GM19240 (cell line): ENCODE measurements at regions not wholly inside any gene's neighbourhood (a gene's known extent, or its start where the extent isn't known, plus 50 kb on each side); places are given as distances from the start of the nearest gene placed in this dataset.
"Not testable (repeated sequence)": the region's sequence is repeated elsewhere in the genome, so short reads cannot be mapped to it uniquely, and the experiment has no call there.

ENCODE experiments used
- DNase-seq: peaks from one replicate; pipeline ENCODE4 v3.0.0; 2011; ENCODE audit warnings: low spot score; ENCODE audit not compliant: insufficient read length

- DNase-seq, result no peak
Measured at GRCh38 chr5:163260471-163260870, 176.9 kb upstream of the CCNG1 start.

GRCh38 chr5:163260961-163261360, 176.4 kb upstream of the CCNG1 start:
- DNase-seq, result no peak

GRCh38 chr5:163261647-163262269, 175.6 kb upstream of the CCNG1 start:
- DNase-seq, result no peak

GRCh38 chr5:163266249-163266648, 171.1 kb upstream of the CCNG1 start:
- not testable (repeated sequence) for DNase-seq

- DNase-seq, result no peak
Measured at GRCh38 chr5:163269624-163270023, 167.8 kb upstream of the CCNG1 start.

- no peak for DNase-seq
Measured at GRCh38 chr5:163276466-163276865, 160.9 kb upstream of the CCNG1 start.

GRCh38 chr5:163280897-163281296, 156.5 kb upstream of the CCNG1 start:
- DNase-seq, result not testable (repeated sequence)

GRCh38 chr5:163281512-163281911, 155.9 kb upstream of the CCNG1 start:
- DNase-seq, result no peak

- no peak for DNase-seq
Measured at GRCh38 chr5:163293836-163294235, 143.6 kb upstream of the CCNG1 start.

- no peak for DNase-seq
Measured at GRCh38 chr5:163303718-163304117, 133.7 kb upstream of the CCNG1 start.

- DNase-seq, result no peak
Measured at GRCh38 chr5:163305655-163306054, 131.7 kb upstream of the CCNG1 start.

GRCh38 chr5:163306421-163306820, 131.0 kb upstream of the CCNG1 start:
- DNase-seq, result no peak

- no peak for DNase-seq
Measured at GRCh38 chr5:163309914-163310313, 127.5 kb upstream of the CCNG1 start.

GRCh38 chr5:163310997-163311396, 126.4 kb upstream of the CCNG1 start:
- no peak for DNase-seq

- no peak for DNase-seq
Measured at GRCh38 chr5:163312598-163312997, 124.8 kb upstream of the CCNG1 start.

- not testable (repeated sequence) for DNase-seq
Measured at GRCh38 chr5:163313049-163313448, 124.3 kb upstream of the CCNG1 start.

- not testable (repeated sequence) for DNase-seq
Measured at GRCh38 chr5:163316374-163316773, 121.0 kb upstream of the CCNG1 start.

- no peak for DNase-seq
Measured at GRCh38 chr5:163318707-163319106, 118.7 kb upstream of the CCNG1 start.

- no peak for DNase-seq
Measured at GRCh38 chr5:163321511-163321910, 115.9 kb upstream of the CCNG1 start.

- DNase-seq, result no peak
Measured at GRCh38 chr5:163330723-163331668, 106.4 kb upstream of the CCNG1 start.

- not testable (repeated sequence) for DNase-seq
Measured at GRCh38 chr5:163336074-163336473, 101.3 kb upstream of the CCNG1 start.

- no peak for DNase-seq
Measured at GRCh38 chr5:163339148-163339547, 98.2 kb upstream of the CCNG1 start.

- DNase-seq, result not testable (repeated sequence)
Measured at GRCh38 chr5:163340378-163340777, 97.0 kb upstream of the CCNG1 start.
